CD4-positive, alpha-beta T cell treated with Interleukin-12 subunit alpha and Interleukin-12 subunit beta, for 1 hour (primary cell): ENCODE measurements at regions not wholly inside any gene's neighbourhood (a gene's known extent, or its start where the extent isn't known, plus 50 kb on each side); places are given as distances from the start of the nearest gene placed in this dataset.

Experiments
- DNase-seq: peaks from one replicate; pipeline ENCODE4 v3.0.0-alpha.2; 2020

DNA sequence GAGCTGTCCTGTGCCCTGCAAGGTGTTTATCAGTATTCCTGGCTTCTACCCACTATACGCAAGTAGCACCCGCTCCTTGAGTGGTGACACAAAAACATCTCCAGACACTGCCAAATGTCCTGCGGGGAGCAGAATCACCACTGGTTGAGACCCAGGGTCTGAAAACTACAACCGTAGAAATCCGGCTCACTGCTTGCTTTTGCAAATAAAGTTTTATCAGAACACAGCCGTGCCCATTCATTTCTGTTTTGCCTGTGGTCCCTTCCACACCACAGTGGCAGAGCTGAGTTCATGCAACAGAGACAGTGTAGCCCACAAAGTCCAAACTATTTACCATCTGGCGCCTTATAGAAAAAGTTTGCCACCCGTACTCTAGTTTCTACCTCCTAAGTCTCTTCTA lies 125.7 kb upstream of the DIO3 start:
- no peak for DNase-seq

- DNase-seq = no peak
These were observed 122.3 kb upstream of the DIO3 start for GRCh38 chr14:101439023-101439422.

GRCh38 chr14:101440496-101440895 lies 120.8 kb upstream of the DIO3 start:
- no peak for DNase-seq

GRCh38 chr14:101441710-101442109 lies 119.6 kb upstream of the DIO3 start:
- no peak for DNase-seq

DNA sequence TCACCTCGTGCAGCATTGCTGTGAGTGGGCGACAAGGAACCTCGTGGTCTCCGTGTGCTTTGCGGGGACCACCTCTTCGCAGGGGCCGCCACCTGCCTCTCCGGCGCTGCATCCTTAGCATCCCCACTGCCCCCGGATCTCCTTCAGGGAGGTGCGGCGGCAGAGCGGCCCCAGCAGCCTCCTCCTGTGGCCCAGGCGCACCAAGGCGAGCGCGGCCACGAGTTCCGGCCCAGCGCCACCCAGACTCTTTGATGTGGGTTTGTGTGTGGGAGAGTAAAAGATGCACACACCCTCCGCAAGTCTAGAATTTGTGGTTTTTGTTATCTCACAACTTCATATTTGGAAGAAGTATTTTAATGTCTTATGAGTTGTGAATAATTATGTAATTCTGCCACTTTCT lies 118.8 kb upstream of the DIO3 start:
- DNase-seq = peak; percentile 75

GRCh38 chr14:101444116-101444515 lies 117.2 kb upstream of the DIO3 start:
- DNase-seq = no peak

- no peak for DNase-seq
These were observed 116.0 kb upstream of the DIO3 start for GRCh38 chr14:101445278-101445677.

DNA sequence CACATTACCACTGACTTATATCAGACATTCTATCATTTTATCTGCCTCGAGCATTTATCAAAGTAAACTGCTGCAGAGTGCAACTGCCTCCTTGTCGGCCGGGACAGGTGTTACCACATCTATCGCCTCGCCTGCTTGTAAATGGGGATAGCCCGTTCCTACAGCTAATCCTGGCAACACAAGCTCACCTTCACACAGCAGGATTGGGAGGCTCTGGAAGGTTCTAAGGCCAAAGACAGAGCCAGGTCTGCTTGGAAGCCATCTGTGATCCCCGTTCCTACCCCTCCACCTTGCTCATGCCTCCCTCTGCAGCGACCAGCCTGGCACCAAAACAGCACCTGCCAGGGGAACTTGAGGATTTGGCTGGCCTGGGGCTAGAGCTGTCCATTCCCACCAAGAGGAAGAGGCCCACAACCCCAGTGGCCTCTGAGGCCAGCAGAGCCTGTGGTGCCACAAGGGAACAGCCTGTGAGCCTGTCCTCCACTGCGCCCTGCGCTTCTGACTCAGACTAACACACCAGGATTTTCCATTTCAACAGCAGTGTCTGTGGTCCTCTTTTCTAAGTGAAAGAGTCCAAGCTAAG lies 114.8 kb upstream of the DIO3 start:
- DNase-seq = no peak

GRCh38 chr14:101449114-101449513 lies 112.2 kb upstream of the DIO3 start:
- DNase-seq = no peak

GRCh38 chr14:101451166-101451565 lies 110.1 kb upstream of the DIO3 start:
- DNase-seq = no peak

GRCh38 chr14:101453225-101453624 lies 108.1 kb upstream of the DIO3 start:
- DNase-seq = no peak

GRCh38 chr14:101454229-101454628 lies 107.1 kb upstream of the DIO3 start:
- no peak for DNase-seq

DNA sequence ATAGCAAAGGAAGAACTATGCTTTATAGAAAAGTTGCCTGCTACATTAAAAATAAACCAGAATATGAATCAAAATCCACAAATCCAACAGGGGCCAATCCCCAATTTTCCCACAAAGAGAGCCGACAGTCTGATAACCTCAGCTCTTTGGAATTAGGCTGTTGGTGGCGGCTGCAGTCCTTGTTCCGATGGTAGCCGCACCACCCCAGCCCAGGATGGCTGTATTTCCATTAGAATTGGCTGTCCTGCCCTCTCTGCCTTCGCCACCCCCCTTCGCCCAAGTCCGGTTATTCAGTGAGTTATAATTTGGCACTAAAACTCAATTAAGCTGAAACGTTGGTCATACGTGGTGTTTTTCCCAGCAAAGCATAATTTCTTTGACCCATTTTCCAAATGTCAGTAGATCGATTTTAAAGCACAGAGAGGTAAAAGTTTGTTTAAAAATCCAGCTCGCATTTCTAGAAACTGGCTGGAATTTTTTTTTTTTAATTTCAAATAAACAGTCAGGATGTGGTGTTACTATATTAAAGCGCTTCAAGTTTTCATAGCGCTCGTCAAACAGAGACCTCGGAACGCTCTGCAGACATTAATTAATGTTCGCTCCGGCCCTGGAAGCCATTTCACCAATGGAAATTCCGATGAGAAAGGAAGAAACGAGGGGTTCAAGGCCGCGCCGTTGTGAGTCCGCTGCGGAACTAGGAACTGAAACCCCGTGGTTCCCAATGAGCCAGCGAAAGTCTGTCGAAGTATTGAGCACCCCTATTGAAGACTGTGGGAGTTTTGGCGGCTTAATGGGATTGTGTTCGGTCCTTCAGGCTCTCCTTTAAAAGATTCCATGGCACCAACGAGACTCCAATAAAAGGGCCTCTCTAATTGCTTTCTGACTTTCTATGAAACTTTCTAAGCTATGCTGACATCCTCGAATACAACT lies 104.8 kb upstream of the DIO3 start:
- DNase-seq = no peak

DNA sequence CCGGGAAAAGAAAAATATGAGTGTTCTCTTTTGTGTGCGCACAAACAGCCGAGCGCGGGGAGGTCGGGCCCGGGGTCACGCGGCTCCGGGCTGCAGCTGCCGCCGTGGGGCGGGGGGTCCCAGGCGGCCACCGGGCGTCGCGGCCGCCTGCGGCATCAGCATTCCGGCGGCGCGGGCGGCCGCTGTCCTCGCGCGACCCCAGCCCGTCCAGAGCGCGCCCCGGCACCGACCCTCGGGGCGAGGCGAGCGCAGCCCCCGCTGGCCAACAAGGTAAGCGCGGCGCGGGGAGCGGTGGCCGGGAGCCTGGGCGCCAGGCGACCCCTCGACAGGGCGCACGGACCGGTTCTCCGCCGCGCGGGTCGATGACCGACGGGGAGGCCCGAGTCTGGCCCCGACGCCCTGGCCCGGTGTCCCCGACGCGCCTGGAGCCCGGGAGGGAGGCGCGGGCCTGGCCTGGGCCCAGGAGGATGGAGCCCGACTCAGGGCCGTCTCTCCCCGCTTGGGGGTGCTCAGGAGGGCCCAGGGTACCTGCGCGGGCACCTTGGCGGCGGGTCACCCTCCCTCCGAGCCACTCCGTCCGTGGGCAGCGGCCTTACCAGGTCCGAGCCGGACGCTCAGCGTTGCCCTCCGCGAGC lies 103.9 kb upstream of the DIO3 start:
- no peak for DNase-seq

- no peak for DNase-seq
These were observed 103.2 kb upstream of the DIO3 start for GRCh38 chr14:101457936-101458740.

- no peak for DNase-seq
These were observed 102.3 kb upstream of the DIO3 start for GRCh38 chr14:101458741-101459550.

DNA sequence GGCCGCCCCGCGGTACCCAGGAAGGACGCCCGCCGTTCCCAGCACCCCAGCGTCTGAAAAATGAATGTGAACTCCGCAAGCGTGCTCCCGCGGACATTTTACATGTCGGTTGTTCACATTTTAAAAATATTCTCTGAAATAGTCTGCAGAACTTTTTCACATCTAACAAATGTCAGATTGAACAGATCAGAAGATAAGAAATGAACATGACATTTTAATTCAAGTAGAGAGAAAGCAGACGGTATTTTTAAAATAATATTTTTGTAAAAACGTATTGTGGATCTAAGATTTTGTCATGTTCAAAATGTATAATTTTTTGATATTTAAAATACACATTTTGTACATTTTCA lies 101.8 kb upstream of the DIO3 start:
- DNase-seq = no peak

GRCh38 chr14:101460521-101460920 lies 100.8 kb upstream of the DIO3 start:
- DNase-seq = no peak

DNA sequence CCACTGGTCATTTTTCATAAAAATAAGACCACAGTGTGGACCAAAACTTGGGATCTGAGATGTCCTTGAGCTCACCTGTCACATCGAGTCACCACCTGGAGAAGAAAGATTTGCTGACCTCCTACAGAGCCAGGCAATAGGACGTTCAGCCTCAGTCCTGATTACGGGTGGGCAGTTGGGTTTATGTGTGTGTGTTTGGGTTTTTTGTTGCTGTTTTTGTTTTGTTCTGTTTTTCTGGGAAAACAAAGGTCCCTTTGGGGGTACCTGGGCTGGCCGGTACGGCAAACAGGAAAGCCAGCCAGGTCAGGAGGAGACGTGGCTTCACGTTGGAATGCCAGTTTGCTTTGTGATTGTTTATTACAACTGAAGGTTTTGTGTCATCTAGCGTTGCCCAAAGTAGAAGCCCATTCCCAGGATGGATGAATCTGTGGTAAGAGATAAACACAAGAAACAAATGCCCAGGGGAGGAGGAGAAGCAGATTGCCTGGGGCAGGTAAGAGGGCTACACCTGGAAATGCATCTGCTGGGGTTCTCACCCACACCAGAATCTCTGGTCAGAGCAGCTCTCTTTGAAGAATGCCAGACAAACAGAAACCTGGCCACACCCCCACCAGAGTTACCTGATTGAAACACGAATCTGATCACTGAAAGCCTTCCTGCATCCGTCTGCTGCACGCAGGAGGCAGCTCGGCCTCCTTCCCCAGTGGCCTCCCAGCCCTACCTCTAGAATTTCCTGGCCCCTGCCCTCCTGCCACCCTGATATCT lies 100.1 kb upstream of the DIO3 start:
- DNase-seq = no peak

- DNase-seq = no peak
These were observed 99.4 kb upstream of the DIO3 start for GRCh38 chr14:101461891-101462290.

DNA sequence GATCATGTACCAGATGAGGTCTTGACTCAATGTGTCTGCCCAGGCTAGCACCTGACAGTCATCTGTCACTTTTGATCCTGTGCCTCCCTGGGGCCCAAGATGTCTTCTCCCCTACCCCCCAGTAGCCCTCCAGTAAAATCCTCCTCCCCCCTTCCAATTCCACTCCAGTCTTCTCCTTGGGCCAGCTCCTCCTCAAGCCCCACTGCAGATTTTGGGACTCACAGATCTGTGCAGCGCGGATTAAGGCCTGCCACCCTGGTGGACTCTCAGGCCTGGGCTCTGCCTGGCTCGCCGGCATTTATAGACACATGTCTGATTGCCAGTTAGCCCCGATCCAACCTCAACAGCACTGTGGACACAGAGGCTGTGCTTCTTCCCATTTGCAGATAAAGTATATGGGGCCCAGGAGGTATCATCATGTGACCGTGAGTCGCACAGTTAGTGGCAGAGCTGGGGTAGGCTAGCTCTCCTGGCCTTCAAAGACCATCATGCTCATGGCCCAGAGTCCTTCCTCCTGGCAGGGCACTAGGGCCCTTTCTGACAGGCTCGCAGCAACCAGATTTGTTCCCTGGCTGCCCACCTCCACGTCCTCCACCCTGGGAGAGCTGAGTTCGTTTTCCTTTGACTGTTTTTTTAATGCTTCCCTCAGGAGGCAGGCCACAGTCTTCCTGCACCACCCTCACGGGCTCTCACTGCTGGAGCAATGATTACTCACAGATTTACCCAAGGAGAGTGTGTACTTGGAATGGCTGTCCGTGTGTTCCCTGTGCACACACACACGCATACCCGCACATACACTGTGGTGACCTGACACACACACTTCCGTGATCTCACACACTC lies 98.3 kb upstream of the DIO3 start:
- DNase-seq = no peak
